IPS-18c (cell line): ENCODE measurements at regions not wholly inside any gene's neighbourhood (a gene's known extent, or its start where the extent isn't known, plus 50 kb on each side); places are given as distances from the start of the nearest gene placed in this dataset.

Experiments
- H3K4me3 ChIP-seq: 2 replicates; pipeline ENCODE4 v1.7.0; 2013; ENCODE audit warnings: low read depth, mild to moderate bottlenecking, low read length, moderate library complexity; ENCODE audit not compliant: insufficient read depth
- H3K9me3 ChIP-seq: one replicate; pipeline ENCODE4 v1.6.1; 2013; ENCODE audit warnings: mild to moderate bottlenecking, low read length, moderate library complexity; ENCODE audit not compliant: control insufficient read depth, insufficient read depth

DNA sequence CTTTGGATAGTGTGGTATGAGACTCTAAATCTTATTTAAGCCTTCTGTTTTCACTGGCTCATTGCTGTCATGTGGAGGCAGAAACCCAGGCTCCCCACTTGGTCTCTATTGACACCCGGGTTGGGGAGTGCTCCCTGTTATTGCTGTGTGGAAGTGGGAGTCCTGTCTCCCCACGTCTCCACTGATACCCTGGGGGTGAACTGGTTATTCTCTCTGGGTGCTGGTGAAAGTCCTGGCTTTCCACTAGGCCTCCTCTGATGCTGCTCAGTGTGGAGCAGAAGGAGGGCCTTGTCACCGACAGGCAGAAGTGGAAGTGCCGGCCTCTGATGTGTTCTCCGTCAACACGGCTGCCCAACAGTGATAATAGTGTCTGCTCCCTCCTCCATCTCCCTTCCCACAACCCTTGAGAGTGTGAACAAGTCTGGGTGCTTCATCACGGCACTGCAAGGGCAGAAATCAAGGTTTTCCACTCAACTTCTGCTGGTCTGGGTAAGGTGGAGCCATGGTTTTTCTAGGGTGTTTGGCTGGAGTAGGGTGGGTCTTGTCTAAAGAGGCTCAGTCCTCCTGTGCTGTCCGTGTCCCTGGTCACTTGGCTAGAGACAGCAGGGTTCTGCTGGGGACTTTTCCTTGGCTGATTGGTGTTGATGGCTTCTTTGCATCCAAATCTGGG is 240.7 kb upstream of the B3GAT1 start:
- Histone ChIP-seq H3K4me3 (no peak overlapping the region), H3K9me3 (no peaks in the 10 kb centered on the region)

DNA sequence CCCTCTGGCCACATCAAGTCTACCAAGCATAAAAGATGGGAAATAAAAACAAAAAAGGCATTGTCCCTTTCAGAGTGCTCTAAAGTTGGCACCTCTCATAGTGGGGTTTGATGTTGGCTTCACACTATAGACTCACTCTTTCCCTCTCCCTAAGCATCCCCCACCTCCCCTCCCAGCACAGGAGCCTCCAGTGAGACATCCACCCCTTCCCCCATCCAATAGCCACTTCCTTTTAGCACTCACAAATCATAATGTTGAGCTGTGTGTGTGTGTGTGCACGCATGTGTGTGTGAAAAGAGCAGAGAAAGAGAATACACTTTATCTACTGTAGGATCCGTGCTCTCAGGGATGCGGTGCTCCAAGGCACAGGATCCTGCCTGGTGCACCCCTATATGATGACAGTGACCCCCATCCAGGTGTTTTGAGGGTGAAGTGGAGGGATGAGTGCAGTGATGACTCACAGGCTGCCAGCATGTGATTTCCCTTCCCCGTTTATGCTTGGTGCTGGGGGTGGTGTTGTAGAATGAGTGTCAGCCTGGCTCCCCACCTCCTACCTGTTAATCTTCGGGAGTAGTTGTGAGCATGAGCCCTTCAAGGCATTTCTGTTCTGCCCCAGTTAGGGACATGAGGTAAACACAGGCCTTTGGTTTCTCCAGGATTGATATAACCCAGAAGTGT is 235.2 kb upstream of the B3GAT1 start:
- H3K4me3 ChIP-seq: no peak overlapping the region
- H3K9me3 ChIP-seq: no peaks in the 10 kb centered on the region

- Histone ChIP-seq H3K9me3 (no peaks in the 10 kb centered on the region), H3K4me3 (no peak overlapping the region)
These were observed 234.5 kb upstream of the B3GAT1 start for GRCh38 chr11:134646561-134646960.

- Histone ChIP-seq H3K4me3 (no peak overlapping the region), H3K9me3 (no peaks in the 10 kb centered on the region)
These were observed 233.5 kb upstream of the B3GAT1 start for GRCh38 chr11:134645576-134645975.

- no peaks in the 10 kb centered on the region for H3K9me3 ChIP-seq
These were observed 232.7 kb upstream of the B3GAT1 start for GRCh38 chr11:134644476-134645456.

DNA sequence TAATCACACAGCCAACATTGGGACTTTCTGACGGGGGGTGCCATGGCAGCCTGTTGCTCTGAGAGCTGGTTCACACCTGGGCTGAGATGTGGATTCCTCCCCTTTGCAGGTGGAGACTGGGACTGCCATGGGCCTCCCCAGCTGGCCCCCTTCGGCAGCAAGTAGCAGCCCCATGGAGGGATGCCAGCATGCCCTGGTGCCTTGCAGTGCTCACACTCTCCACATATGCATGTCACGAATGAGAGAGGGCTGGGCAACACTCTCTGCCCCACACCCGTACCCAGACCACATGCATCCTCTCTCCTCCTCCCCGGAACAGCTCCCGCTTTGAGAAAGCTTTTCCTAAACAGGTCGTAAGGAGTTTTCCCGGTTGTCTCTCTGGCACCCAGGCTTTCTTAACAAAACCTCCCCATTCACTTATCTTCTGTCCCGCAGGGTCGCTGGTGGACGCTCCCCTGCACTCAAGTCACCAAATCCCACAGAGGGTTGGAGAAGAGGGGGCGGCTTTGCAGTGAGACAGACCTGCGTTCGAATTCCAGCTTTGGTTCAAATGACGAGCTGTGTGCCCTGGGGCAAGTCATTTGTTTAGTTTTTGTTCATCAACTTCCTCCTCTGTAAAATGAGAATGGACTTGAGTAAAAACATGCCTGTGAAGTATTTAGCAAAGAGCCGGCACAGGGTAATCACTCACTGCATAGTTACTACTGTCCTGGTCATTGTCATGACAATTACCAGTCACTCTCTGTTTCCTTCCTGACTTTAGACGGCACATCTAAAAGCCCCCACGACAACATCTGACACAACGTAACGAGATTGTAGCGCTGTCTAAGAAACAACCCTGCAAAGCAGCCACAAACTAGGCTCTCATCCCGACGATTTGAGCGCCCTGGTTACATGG is 231.3 kb upstream of the B3GAT1 start:
- no peaks in the 10 kb centered on the region for H3K9me3 ChIP-seq
- H3K4me3 ChIP-seq: no peak overlapping the region

More at GRCh38 chr11:134644476-134645456, 232.7 kb upstream of the B3GAT1 start:
- H3K4me3 ChIP-seq: no peak overlapping the region

DNA sequence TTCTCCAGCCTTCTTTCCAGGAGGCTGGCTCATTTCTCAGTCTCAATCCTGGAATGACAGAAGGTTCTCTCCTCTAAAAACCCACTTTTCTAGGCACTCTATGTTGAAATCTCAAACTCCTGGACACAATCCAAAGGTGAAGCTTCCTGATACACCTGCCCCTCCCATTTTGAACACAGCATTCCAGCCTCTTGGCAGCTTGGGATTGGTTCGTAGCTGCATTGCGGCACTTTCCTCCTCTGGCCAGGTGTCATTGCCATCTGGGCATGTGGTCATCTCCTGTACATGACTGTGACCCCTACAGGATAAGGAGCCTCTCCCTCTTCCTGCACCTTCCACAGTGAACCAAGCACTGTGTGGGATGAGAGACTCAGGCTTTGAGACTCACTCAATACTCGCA is 230.2 kb upstream of the B3GAT1 start:
- Histone ChIP-seq H3K9me3 (no peaks in the 10 kb centered on the region), H3K4me3 (no peak overlapping the region)

GRCh38 chr11:134640971-134641968 is 229.2 kb upstream of the B3GAT1 start:
- Histone ChIP-seq H3K9me3 (no peaks in the 10 kb centered on the region), H3K4me3 (no peak overlapping the region)

GRCh38 chr11:134640536-134640935 is 228.5 kb upstream of the B3GAT1 start:
- no peaks in the 10 kb centered on the region for H3K9me3 ChIP-seq

GRCh38 chr11:134639586-134640330 is 227.7 kb upstream of the B3GAT1 start:
- Histone ChIP-seq H3K9me3 (no peaks in the 10 kb centered on the region), H3K4me3 (no peak overlapping the region)

More at GRCh38 chr11:134640536-134640935, 228.5 kb upstream of the B3GAT1 start:
- H3K4me3 ChIP-seq: no peak overlapping the region

GRCh38 chr11:134638796-134639430 is 226.9 kb upstream of the B3GAT1 start:
- H3K4me3 ChIP-seq: no peak overlapping the region
- no peaks in the 10 kb centered on the region for H3K9me3 ChIP-seq

- H3K4me3 ChIP-seq: no peak overlapping the region
- H3K9me3 ChIP-seq: no peaks in the 10 kb centered on the region
These were observed 225.3 kb upstream of the B3GAT1 start for GRCh38 chr11:134637091-134638015.

- Histone ChIP-seq H3K9me3 (no peaks in the 10 kb centered on the region), H3K4me3 (no peak overlapping the region)
These were observed 224.0 kb upstream of the B3GAT1 start for GRCh38 chr11:134636071-134636470.
